ENCODE measurements at regions not wholly inside any gene's neighbourhood (a gene's known extent, or its start where the extent isn't known, plus 50 kb on each side); places are given as distances from the start of the nearest gene placed in this dataset.

- TF ChIP-seq EP300 (IDR thresholded peaks at IDR 0.05), result no peak
- TF ChIP-seq, protein P1, sequence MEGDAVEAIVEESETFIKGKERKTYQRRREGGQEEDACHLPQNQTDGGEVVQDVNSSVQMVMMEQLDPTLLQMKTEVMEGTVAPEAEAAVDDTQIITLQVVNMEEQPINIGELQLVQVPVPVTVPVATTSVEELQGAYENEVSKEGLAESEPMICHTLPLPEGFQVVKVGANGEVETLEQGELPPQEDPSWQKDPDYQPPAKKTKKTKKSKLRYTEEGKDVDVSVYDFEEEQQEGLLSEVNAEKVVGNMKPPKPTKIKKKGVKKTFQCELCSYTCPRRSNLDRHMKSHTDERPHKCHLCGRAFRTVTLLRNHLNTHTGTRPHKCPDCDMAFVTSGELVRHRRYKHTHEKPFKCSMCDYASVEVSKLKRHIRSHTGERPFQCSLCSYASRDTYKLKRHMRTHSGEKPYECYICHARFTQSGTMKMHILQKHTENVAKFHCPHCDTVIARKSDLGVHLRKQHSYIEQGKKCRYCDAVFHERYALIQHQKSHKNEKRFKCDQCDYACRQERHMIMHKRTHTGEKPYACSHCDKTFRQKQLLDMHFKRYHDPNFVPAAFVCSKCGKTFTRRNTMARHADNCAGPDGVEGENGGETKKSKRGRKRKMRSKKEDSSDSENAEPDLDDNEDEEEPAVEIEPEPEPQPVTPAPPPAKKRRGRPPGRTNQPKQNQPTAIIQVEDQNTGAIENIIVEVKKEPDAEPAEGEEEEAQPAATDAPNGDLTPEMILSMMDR (IDR thresholded peaks at IDR 0.05), result no peak
Measured at GRCh38 chrY:7343261-7343660, 431.7 kb upstream of the AMELY start.

Data from ovary (tissue), 3 donors.